HL-60 (cell line): ENCODE measurements at regions not wholly inside any gene's neighbourhood (a gene's known extent, or its start where the extent isn't known, plus 50 kb on each side); places are given as distances from the start of the nearest gene placed in this dataset.

ENCODE experiments used
- DNase-seq, 2 experiments: peaks; one replicate each; pipeline ENCODE4 v3.0.0-alpha.2; 2010 to 2020; ENCODE audit warnings: low read depth in 1 of 2, low spot score in 1 of 2
- H3K27ac ChIP-seq: fragments of 250-450 bp; sonication (Bioruptor Pico); replicated peaks from 2 replicates; pipeline ENCODE4 v1.5.1; 2020; ENCODE audit warnings: mild to moderate bottlenecking, moderate library complexity
- H3K27me3 ChIP-seq: fragments of 250-450 bp; sonication (Bioruptor Pico); 2 replicates; pipeline ENCODE4 v1.5.1; 2021; ENCODE audit warnings: mild to moderate bottlenecking, moderate library complexity; ENCODE audit not compliant: insufficient read depth, poor library complexity, severe bottlenecking
- H3K4me3 ChIP-seq: replicated peaks from 2 replicates; pipeline ENCODE4 v1.5.1; 2011; ENCODE audit warnings: mild to moderate bottlenecking, control low read depth, low read length; ENCODE audit not compliant: insufficient read depth
- GABPA ChIP-seq: IDR thresholded peaks from 2 replicates; pipeline ENCODE4 v1.6.1; 2012; ENCODE audit warnings: low read depth
- POLR2AphosphoS5 ChIP-seq: IDR thresholded peaks from 2 replicates; pipeline ENCODE4 v1.6.1; 2012; ENCODE audit warnings: low read depth
- REST ChIP-seq: IDR thresholded peaks from 2 replicates; pipeline ENCODE4 v1.6.1; 2012; ENCODE audit warnings: low read depth; ENCODE audit not compliant: insufficient replicate concordance
- SPI1 ChIP-seq: IDR thresholded peaks from 2 replicates; pipeline ENCODE4 v1.6.1; 2012; ENCODE audit warnings: low read depth, mild to moderate bottlenecking, borderline replicate concordance
- TF ChIP-seq, protein P1 (sequence below): IDR thresholded peaks from one replicate; pipeline ENCODE4 v1.5.1; 2011; ENCODE audit warnings: low read length, control low read depth, inconsistent platforms; ENCODE audit not compliant: insufficient read depth

GRCh38 chr2:176423819-176424218 lies 154.6 kb downstream of the MTX2 start:
- TF ChIP-seq REST (no peak), GABPA (no peak), SPI1 (no peak), POLR2AphosphoS5 (no peak)
- TF ChIP-seq, protein P1, sequence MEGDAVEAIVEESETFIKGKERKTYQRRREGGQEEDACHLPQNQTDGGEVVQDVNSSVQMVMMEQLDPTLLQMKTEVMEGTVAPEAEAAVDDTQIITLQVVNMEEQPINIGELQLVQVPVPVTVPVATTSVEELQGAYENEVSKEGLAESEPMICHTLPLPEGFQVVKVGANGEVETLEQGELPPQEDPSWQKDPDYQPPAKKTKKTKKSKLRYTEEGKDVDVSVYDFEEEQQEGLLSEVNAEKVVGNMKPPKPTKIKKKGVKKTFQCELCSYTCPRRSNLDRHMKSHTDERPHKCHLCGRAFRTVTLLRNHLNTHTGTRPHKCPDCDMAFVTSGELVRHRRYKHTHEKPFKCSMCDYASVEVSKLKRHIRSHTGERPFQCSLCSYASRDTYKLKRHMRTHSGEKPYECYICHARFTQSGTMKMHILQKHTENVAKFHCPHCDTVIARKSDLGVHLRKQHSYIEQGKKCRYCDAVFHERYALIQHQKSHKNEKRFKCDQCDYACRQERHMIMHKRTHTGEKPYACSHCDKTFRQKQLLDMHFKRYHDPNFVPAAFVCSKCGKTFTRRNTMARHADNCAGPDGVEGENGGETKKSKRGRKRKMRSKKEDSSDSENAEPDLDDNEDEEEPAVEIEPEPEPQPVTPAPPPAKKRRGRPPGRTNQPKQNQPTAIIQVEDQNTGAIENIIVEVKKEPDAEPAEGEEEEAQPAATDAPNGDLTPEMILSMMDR = no peak
- H3K27ac ChIP-seq = no peak overlapping the region
- no peak for DNase-seq

GRCh38 chr2:176424746-176425145 lies 155.5 kb downstream of the MTX2 start:
- no peak overlapping the region for H3K4me3 ChIP-seq
- H3K27me3 ChIP-seq = no peaks in the 10 kb centered on the region
- DNase-seq = no peak
- H3K27ac ChIP-seq = no peak overlapping the region
- TF ChIP-seq REST (no peak), SPI1 (no peak), POLR2AphosphoS5 (no peak), GABPA (no peak)
- TF ChIP-seq, protein P1 = no peak

More at GRCh38 chr2:176423819-176424218, 154.6 kb downstream of the MTX2 start:
- Histone ChIP-seq H3K4me3 (no peak overlapping the region), H3K27me3 (no peaks in the 10 kb centered on the region)

- Histone ChIP-seq H3K27me3 (no peaks in the 10 kb centered on the region), H3K4me3 (no peak overlapping the region), H3K27ac (no peak overlapping the region)
- TF ChIP-seq SPI1 = no peak
- TF ChIP-seq, protein P1 = no peak
- TF ChIP-seq REST = no peak
- TF ChIP-seq POLR2AphosphoS5 = no peak
- TF ChIP-seq GABPA = no peak
- no peak for DNase-seq
These were observed 158.3 kb downstream of the MTX2 start for GRCh38 chr2:176427549-176427948.
